GM12873 (cell line): ENCODE measurements at regions not wholly inside any gene's neighbourhood (a gene's known extent, or its start where the extent isn't known, plus 50 kb on each side); places are given as distances from the start of the nearest gene placed in this dataset.

Source experiments
- TF ChIP-seq, protein P1 (sequence below): IDR thresholded peaks from 2 replicates; pipeline ENCODE4 v1.5.1; 2012; ENCODE audit warnings: low read depth, mild to moderate bottlenecking, moderate library complexity, low read length, control low read depth; ENCODE audit not compliant: insufficient read depth; ENCODE audit errors: missing control alignments

DNA sequence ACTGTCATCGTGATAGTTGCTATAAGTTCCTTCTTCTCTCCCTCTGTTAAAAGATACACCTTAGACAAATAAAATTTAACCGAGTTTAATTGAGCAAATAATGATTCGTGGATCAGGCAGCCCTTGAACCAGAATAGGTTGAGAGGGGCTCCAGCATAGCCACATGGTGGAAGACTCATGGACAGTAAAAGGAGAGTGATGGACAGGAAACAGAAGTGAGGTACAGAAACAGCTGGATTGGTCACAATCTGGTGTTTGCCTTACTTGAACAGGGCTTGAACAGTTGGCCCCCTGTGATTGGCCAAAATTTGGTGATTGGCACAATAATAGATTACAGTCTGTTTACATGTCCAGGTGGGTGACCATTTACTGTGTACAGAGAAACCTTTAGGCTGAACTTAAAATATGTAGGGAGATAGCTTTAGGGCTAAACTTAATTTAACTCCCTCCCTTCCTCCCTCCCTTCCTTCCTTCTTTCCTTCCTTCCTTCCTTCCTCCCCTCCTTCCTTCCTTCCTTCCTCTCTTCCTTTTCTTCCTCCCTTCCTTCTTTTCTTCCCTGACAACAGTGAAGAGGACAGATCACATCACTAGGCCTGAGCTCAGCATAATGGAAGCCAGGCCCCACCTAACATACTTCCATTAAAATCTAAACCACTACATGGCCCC is 531.8 kb upstream of the JARID2 start:
- TF ChIP-seq, protein P1, sequence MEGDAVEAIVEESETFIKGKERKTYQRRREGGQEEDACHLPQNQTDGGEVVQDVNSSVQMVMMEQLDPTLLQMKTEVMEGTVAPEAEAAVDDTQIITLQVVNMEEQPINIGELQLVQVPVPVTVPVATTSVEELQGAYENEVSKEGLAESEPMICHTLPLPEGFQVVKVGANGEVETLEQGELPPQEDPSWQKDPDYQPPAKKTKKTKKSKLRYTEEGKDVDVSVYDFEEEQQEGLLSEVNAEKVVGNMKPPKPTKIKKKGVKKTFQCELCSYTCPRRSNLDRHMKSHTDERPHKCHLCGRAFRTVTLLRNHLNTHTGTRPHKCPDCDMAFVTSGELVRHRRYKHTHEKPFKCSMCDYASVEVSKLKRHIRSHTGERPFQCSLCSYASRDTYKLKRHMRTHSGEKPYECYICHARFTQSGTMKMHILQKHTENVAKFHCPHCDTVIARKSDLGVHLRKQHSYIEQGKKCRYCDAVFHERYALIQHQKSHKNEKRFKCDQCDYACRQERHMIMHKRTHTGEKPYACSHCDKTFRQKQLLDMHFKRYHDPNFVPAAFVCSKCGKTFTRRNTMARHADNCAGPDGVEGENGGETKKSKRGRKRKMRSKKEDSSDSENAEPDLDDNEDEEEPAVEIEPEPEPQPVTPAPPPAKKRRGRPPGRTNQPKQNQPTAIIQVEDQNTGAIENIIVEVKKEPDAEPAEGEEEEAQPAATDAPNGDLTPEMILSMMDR: no peak

DNA sequence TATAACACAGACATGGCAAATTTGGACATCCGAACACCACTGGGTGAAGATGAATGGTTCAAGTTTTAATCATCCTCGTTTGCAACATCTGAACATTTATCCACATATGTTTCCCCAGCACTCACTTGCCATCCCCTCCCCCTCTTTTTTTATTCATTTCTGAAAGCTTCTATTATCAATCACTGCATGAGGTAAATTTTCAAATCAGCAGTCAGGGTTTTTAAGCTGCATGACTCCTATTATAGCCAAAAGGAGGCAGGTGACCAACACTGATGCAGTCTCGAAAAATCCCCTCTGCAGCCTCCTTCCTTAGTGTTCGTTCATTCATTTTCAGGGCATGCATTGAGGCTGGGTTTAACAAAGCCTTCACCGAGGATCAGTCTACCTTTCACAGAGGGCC is 530.8 kb upstream of the JARID2 start:
- TF ChIP-seq, protein P1: no peak

DNA sequence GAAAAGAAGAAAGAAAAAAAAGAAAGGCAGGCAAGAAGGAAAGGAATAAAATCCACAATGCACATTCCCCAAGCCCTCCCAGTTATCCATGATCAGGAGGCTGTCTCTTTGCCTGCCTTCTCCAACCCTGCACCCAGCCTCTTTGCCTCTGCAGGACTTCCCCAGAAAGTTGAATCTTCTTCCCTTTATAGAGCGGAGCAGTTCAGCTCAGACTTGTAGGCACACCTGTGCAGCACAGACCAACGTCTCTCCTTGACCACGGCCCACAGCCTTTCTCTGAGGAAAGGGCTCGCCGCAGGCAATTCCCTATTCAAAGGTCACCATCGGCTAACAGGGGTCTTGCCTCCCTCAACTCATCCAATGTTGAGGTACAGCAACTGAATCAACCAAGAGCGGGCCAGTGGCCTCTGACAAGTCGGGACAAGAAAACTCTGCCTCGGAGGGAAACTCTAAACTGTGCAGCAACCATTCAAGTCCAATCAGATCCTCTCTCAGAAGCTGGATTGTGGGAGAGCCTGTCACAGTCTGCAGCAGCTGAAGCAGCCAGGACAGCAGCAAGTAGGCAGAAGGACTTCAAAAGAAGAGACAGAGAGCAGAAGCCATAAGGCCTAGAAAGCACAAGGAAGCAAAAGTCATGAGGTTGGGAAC is 529.2 kb upstream of the JARID2 start:
- TF ChIP-seq, protein P1: no peak

DNA sequence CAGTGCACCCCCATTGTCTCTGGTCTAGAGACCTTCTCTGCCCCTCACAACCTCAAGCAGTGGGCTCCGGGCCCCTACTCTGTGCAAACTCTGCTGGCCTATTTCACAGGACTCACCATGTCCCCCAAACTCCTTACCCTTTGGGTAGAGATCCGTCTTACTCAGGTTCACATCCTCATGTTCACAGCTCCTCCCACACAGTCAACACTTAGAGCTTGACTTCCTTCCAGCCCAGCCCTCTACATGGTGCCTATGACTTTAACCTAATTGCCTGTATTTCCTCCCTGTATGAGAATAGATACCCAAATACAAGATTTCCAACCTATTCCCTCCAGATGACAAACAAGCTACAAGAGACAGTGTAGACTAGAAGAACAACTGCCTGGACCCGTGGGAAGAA is 528.6 kb upstream of the JARID2 start:
- TF ChIP-seq, protein P1: no peak

DNA sequence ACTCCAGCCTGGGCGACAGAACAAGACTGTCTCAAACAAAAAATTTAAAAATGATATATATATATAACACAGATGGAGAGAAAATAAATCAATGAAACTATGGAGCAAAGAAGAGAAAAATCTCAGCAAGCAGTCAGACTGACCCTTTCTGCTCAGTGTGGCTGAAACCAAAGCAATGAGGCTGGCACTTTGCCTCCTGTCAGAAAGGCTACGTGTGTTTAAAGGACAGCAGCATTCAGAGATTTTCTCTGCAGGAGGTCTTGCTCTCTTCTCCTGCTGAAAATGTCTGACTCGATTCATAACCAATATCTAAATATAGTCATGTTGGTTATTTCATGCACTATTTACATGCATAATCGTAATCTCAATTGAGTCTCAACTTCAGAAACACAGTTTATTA is 527.0 kb upstream of the JARID2 start:
- TF ChIP-seq, protein P1: no peak

DNA sequence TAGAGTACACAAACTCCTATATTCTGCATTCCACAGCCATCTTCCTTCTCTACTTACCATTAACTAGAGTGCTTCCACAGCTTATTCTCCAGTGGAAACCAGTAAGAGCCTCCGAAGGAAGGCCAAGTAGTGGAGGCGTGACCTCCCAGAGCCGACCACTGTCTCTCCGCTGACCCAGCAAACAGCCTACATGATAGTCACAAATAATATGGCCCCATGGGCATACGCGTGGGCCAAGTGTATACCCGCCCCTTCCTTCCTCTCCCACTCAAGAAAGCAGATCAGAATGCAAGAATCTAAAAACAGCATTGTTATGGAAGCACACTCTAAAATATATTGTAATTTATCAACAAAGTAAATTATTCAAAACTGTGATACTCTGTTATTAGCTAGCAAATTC is 526.6 kb upstream of the JARID2 start:
- TF ChIP-seq, protein P1: no peak

DNA sequence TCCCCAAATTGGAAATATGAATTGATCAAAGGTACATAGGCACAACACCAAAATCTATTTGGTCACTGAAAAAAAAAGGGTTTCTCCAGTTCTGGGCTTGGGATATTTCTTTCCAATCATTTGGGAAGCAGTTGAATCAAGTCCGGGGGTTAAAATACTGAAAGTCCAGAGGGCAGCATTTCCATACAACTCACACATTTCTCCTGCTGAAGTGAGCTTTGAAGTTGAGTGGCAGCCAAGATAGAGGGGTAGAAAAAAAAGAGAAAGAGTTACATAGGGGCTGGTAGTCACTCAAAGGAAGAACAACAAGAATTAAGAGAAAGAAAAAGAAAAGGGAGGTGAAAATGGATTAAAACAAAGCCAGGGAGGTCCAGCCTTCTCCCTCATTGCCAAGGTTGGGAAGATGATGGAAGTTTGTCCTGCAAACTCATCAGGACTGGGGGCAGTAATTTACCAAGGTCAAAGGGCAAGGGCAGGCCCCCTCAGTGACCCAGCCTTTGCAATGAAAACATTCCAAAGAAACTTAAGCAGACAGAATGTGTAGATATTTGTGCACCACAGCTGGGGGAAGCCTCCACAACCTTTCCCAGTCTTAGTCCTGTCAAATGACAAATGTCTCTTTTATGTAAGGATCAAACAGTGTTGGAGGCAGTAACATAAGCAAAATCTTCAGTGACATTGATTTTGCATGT is 525.3 kb upstream of the JARID2 start:
- TF ChIP-seq, protein P1: no peak
